ENCODE measurements at regions not wholly inside any gene's neighbourhood (a gene's known extent, or its start where the extent isn't known, plus 50 kb on each side); places are given as distances from the start of the nearest gene placed in this dataset.

- TF ChIP-seq CTCF (IDR thresholded peaks at IDR 0.05) (no peak), POLR2AphosphoS5 (IDR thresholded peaks at IDR 0.05) (no peak)
Observed at GRCh38 chr16:60818465-60818864, 1217.8 kb downstream of the CDH8 start.

Data from upper lobe of left lung (tissue), 4 donors.